ENCODE measurements at regions not wholly inside any gene's neighbourhood (a gene's known extent, or its start where the extent isn't known, plus 50 kb on each side); places are given as distances from the start of the nearest gene placed in this dataset.

- no peak overlapping the region for H3K27ac ChIP-seq (ENCODE audit: low read depth, low read length)
- H3K4me1 ChIP-seq (ENCODE audit: control insufficient read depth, insufficient read depth, low read length): no peaks in the 10 kb centered on the region
- no peaks in the 10 kb centered on the region for H3K9me3 ChIP-seq (ENCODE audit: control insufficient read depth, low read length)
- no peak overlapping the region for H3K9ac ChIP-seq (ENCODE audit: extremely low read depth, low read length, poor library complexity, severe bottlenecking)
- H3K9me3 Mint-ChIP-seq: no peaks in the 10 kb centered on the region
- 97 to 98% methylated on average over 3 of the region's 3 CpGs for WGBS, 2 experiments (ENCODE audit: insufficient coverage in 1 of 2, insufficient read length in 1 of 2)
- H3K4me3 Mint-ChIP-seq: no peak overlapping the region
- peaks cover 2% of the 10 kb centered on the region for H3K27me3 Mint-ChIP-seq (ENCODE audit: insufficient read depth)
- no peak overlapping the region for H3K27ac Mint-ChIP-seq
- H3K36me3 Mint-ChIP-seq (ENCODE audit: low read depth): no peaks in the 10 kb centered on the region
- H3K36me3 ChIP-seq (ENCODE audit: control insufficient read depth, insufficient read depth, low read length): no peaks in the 10 kb centered on the region
- no peaks in the 10 kb centered on the region for H3K27me3 ChIP-seq (ENCODE audit: control insufficient read depth, insufficient read depth, low read length, poor library complexity, severe bottlenecking)
- no peak for DNase-seq
- TF ChIP-seq, protein P1, sequence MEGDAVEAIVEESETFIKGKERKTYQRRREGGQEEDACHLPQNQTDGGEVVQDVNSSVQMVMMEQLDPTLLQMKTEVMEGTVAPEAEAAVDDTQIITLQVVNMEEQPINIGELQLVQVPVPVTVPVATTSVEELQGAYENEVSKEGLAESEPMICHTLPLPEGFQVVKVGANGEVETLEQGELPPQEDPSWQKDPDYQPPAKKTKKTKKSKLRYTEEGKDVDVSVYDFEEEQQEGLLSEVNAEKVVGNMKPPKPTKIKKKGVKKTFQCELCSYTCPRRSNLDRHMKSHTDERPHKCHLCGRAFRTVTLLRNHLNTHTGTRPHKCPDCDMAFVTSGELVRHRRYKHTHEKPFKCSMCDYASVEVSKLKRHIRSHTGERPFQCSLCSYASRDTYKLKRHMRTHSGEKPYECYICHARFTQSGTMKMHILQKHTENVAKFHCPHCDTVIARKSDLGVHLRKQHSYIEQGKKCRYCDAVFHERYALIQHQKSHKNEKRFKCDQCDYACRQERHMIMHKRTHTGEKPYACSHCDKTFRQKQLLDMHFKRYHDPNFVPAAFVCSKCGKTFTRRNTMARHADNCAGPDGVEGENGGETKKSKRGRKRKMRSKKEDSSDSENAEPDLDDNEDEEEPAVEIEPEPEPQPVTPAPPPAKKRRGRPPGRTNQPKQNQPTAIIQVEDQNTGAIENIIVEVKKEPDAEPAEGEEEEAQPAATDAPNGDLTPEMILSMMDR (conservative IDR thresholded peaks at IDR 0.05): no peak
- no peak overlapping the region for H3K4me3 ChIP-seq (ENCODE audit: low read length)
- peaks cover 2% of the 10 kb centered on the region for H3K4me1 Mint-ChIP-seq
Measured at GRCh38 chr5:112682621-112683061, 55.0 kb upstream of the APC start.

DNA sequence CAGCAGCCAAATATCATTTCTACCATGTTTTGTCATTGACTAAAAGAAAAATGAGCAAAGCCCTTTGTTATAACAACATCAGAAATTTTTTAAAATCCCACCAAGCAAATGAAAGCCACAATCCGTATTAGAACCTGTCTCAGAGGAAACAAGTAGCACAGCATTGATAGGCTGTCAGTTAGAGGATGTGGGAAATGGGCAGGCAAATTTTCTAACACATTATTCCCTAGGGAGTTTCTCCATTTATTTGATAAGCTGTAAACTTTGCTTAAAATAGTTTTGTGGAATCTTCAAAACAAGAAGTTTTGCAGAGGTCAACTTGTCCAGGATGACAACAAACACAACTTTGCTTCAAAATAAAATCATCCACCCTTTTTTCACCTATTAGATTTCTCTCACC, 53.6 kb upstream of the APC start:
- Histone ChIP-seq H3K36me3 (ENCODE audit: control insufficient read depth, insufficient read depth, low read length) (no peaks in the 10 kb centered on the region), H3K27ac (ENCODE audit: low read depth, low read length) (peak overlapping the region; percentile 50), H3K4me1 (ENCODE audit: control insufficient read depth, insufficient read depth, low read length) (peaks cover 3% of the 10 kb centered on the region), H3K9ac (ENCODE audit: extremely low read depth, low read length, poor library complexity, severe bottlenecking) (no peak overlapping the region), H3K9me3 (ENCODE audit: control insufficient read depth, low read length) (no peaks in the 10 kb centered on the region), H3K27me3 (ENCODE audit: control insufficient read depth, insufficient read depth, low read length, poor library complexity, severe bottlenecking) (no peaks in the 10 kb centered on the region), H3K4me3 (ENCODE audit: low read length) (no peak overlapping the region)
- WGBS, 2 experiments (ENCODE audit: insufficient coverage in 1 of 2, insufficient read length in 1 of 2): 100% methylated on average over 1 of the region's 1 CpG; no CpG with 5 or more reads in 1 of the 2 experiments
- H3K4me3 Mint-ChIP-seq: no peak overlapping the region
- H3K27me3 Mint-ChIP-seq (ENCODE audit: insufficient read depth): no peaks in the 10 kb centered on the region
- no peaks in the 10 kb centered on the region for H3K36me3 Mint-ChIP-seq (ENCODE audit: low read depth)
- H3K27ac Mint-ChIP-seq: no peak overlapping the region
- peaks cover 6% of the 10 kb centered on the region for H3K4me1 Mint-ChIP-seq
- no peak for DNase-seq
- H3K9me3 Mint-ChIP-seq: no peaks in the 10 kb centered on the region
- TF ChIP-seq, protein P1 (conservative IDR thresholded peaks at IDR 0.05): no peak

DNA sequence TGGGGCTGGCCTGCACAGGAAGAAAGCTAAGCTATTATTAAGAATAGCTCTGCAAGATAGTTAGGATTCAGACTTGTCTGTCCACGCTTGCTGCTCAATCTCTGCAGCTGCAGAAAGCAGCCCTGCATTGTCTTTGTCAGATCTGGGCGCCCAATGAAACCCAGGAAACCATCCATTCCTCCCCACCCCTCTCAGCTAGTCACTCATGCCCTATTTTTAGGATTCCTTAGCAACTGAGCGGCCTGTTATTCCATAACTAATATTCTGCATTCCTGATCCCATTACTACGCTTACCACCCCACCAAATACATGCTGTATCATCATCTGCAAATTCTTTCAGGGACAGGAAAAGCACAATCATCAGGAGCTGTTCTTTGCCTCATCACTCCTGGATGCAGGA, 52.9 kb upstream of the APC start:
- WGBS, 2 experiments (ENCODE audit: insufficient coverage in 1 of 2, insufficient read length in 1 of 2): 72 to 85% methylated on average over 4 of the region's 4 CpGs
- peaks cover 3% of the 10 kb centered on the region for H3K4me1 ChIP-seq (ENCODE audit: control insufficient read depth, insufficient read depth, low read length)
- TF ChIP-seq, protein P1 (conservative IDR thresholded peaks at IDR 0.05): no peak
- Mint-ChIP-seq H3K27me3 (ENCODE audit: insufficient read depth) (no peaks in the 10 kb centered on the region), H3K4me1 (peaks cover 8% of the 10 kb centered on the region), H3K27ac (no peak overlapping the region), H3K36me3 (ENCODE audit: low read depth) (no peaks in the 10 kb centered on the region), H3K9me3 (no peaks in the 10 kb centered on the region), H3K4me3 (no peak overlapping the region)
- H3K4me3 ChIP-seq (ENCODE audit: low read length): no peak overlapping the region
- no peak overlapping the region for H3K9ac ChIP-seq (ENCODE audit: extremely low read depth, low read length, poor library complexity, severe bottlenecking)
- H3K27ac ChIP-seq (ENCODE audit: low read depth, low read length): peak overlapping the region; percentile 50
- H3K27me3 ChIP-seq (ENCODE audit: control insufficient read depth, insufficient read depth, low read length, poor library complexity, severe bottlenecking): no peaks in the 10 kb centered on the region
- H3K36me3 ChIP-seq (ENCODE audit: control insufficient read depth, insufficient read depth, low read length): no peaks in the 10 kb centered on the region
- no peaks in the 10 kb centered on the region for H3K9me3 ChIP-seq (ENCODE audit: control insufficient read depth, low read length)
- DNase-seq: no peak
